ENCODE measurements at regions not wholly inside any gene's neighbourhood (a gene's known extent, or its start where the extent isn't known, plus 50 kb on each side); places are given as distances from the start of the nearest gene placed in this dataset.

- no peak overlapping the region for H3K27ac ChIP-seq
- no peaks in the 10 kb centered on the region for H3K9me3 ChIP-seq
- no peaks in the 10 kb centered on the region for H3K4me1 ChIP-seq
- TF ChIP-seq POLR2A (IDR thresholded peaks at IDR 0.05) = no peak
- TF ChIP-seq CTCF (IDR thresholded peaks at IDR 0.05) = no peak
- TF ChIP-seq POLR2AphosphoS5 (IDR thresholded peaks at IDR 0.05) = no peak
- no peak for TF ChIP-seq EP300 (IDR thresholded peaks at IDR 0.05)
- no peak overlapping the region for H3K4me3 ChIP-seq
- no peaks in the 10 kb centered on the region for H3K36me3 ChIP-seq
- ATAC-seq (ENCODE audit: low FRiP score in 2 of 2) (no peak), DNase-seq (no peak)
- whole genome bisulfite sequencing, 2 donors = 44 to 56% methylated on average over 1 of the region's 1 CpG
- no peaks in the 10 kb centered on the region for H3K27me3 ChIP-seq
Observed at GRCh38 chr3:147313513-147313912, 92.8 kb downstream of the ZIC4 start.

GRCh38 chr3:147312786-147313280, 93.5 kb downstream of the ZIC4 start:
- no peak for DNase-seq
- H3K9me3 ChIP-seq = no peaks in the 10 kb centered on the region
- TF ChIP-seq EP300 (IDR thresholded peaks at IDR 0.05) (no peak), CTCF (IDR thresholded peaks at IDR 0.05) (no peak), POLR2AphosphoS5 (IDR thresholded peaks at IDR 0.05) (no peak), POLR2A (IDR thresholded peaks at IDR 0.05) (no peak)
- H3K27ac ChIP-seq = no peak overlapping the region
- no peaks in the 10 kb centered on the region for H3K4me1 ChIP-seq
- 40 to 54% methylated on average over 2 of the region's 2 CpGs for WGBS, 2 donors
- no peaks in the 10 kb centered on the region for H3K36me3 ChIP-seq
- no peak overlapping the region for H3K4me3 ChIP-seq
- H3K27me3 ChIP-seq = no peaks in the 10 kb centered on the region
- ATAC-seq (ENCODE audit: low FRiP score in 2 of 2) = no peak

GRCh38 chr3:147311716-147312115, 94.6 kb downstream of the ZIC4 start:
- TF ChIP-seq POLR2AphosphoS5 (IDR thresholded peaks at IDR 0.05) = no peak
- TF ChIP-seq EP300 (IDR thresholded peaks at IDR 0.05) = no peak
- no peak for TF ChIP-seq POLR2A (IDR thresholded peaks at IDR 0.05)
- TF ChIP-seq CTCF (IDR thresholded peaks at IDR 0.05) = no peak
- Histone ChIP-seq H3K36me3 (no peaks in the 10 kb centered on the region), H3K9me3 (no peaks in the 10 kb centered on the region), H3K27ac (no peak overlapping the region), H3K4me1 (no peaks in the 10 kb centered on the region), H3K4me3 (no peak overlapping the region), H3K27me3 (no peaks in the 10 kb centered on the region)
- DNase-seq (no peak), ATAC-seq (ENCODE audit: low FRiP score in 2 of 2) (no peak)
- 59 to 70% methylated on average over 2 of the region's 2 CpGs for WGBS, 2 donors

GRCh38 chr3:147305533-147306250, 100.7 kb downstream of the ZIC4 start:
- no peak overlapping the region for H3K27ac ChIP-seq
- no peaks in the 10 kb centered on the region for H3K36me3 ChIP-seq
- no peak overlapping the region for H3K4me3 ChIP-seq
- H3K9me3 ChIP-seq = no peaks in the 10 kb centered on the region
- no peak for DNase-seq
- no peaks in the 10 kb centered on the region for H3K4me1 ChIP-seq
- H3K27me3 ChIP-seq = no peaks in the 10 kb centered on the region
- ATAC-seq (ENCODE audit: low FRiP score in 2 of 2) = no peak
- TF ChIP-seq EP300 (IDR thresholded peaks at IDR 0.05) (no peak), POLR2AphosphoS5 (IDR thresholded peaks at IDR 0.05) (no peak), POLR2A (IDR thresholded peaks at IDR 0.05) (no peak), CTCF (IDR thresholded peaks at IDR 0.05) (no peak)

- Histone ChIP-seq H3K36me3 (no peaks in the 10 kb centered on the region), H3K4me1 (no peaks in the 10 kb centered on the region), H3K27me3 (no peaks in the 10 kb centered on the region), H3K4me3 (no peak overlapping the region), H3K27ac (no peak overlapping the region), H3K9me3 (no peaks in the 10 kb centered on the region)
- 84 to 87% methylated on average over 4 of the region's 4 CpGs for WGBS, 2 donors
- no peak for ATAC-seq (ENCODE audit: low FRiP score in 2 of 2)
- no peak for TF ChIP-seq EP300 (IDR thresholded peaks at IDR 0.05)
- no peak for TF ChIP-seq POLR2AphosphoS5 (IDR thresholded peaks at IDR 0.05)
- no peak for TF ChIP-seq CTCF (IDR thresholded peaks at IDR 0.05)
- TF ChIP-seq POLR2A (IDR thresholded peaks at IDR 0.05) = no peak
- DNase-seq = no peak
Observed at GRCh38 chr3:147304756-147305155, 101.6 kb downstream of the ZIC4 start.
